Cardiac fibroblast (primary cell): ENCODE measurements at regions not wholly inside any gene's neighbourhood (a gene's known extent, or its start where the extent isn't known, plus 50 kb on each side); places are given as distances from the start of the nearest gene placed in this dataset.

Experiments
- DNase-seq, 2 donors: peaks; one replicate each; pipeline versions ENCODE4 v3.0.0 to v3.0.0-alpha.2; 2010; ENCODE audit warnings: low read depth in 2 of 2
- H3K4me3 ChIP-seq, 2 donors: replicated peaks in 1 of 2; 1 replicate in 1 of 2; 2 replicates in 1 of 2; pipeline ENCODE4 v1.5.1; 2011; ENCODE audit warnings: low read depth in 2 of 2, low read length in 2 of 2, mild to moderate bottlenecking in 2 of 2, moderate library complexity in 1 of 2
- TF ChIP-seq, protein P1 (sequence below): IDR thresholded peaks from one replicate; pipeline ENCODE4 v1.5.1; 2011; ENCODE audit warnings: low read depth, mild to moderate bottlenecking, low read length, inconsistent platforms

DNA sequence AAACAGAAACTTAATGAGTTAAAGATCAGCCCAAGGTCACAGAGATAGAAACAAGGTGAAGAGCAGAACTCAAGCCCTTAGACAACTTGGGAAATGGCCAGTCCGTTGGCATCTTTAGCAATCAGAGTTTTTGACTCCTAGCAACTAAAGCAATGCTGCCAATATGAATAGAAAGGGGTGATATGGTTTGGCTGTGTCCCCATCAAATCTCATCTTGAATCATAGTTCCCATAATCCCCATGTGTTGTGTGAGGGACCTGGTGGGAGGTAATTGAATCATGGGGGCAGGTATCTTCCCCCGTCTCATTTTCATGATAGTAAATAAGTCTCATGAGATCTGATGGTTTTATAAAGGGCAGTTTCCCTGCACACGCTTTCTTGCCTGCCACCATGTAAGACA is 170.2 kb downstream of the DDX1 start:
- H3K4me3 ChIP-seq: no peak overlapping the region
- TF ChIP-seq, protein P1, sequence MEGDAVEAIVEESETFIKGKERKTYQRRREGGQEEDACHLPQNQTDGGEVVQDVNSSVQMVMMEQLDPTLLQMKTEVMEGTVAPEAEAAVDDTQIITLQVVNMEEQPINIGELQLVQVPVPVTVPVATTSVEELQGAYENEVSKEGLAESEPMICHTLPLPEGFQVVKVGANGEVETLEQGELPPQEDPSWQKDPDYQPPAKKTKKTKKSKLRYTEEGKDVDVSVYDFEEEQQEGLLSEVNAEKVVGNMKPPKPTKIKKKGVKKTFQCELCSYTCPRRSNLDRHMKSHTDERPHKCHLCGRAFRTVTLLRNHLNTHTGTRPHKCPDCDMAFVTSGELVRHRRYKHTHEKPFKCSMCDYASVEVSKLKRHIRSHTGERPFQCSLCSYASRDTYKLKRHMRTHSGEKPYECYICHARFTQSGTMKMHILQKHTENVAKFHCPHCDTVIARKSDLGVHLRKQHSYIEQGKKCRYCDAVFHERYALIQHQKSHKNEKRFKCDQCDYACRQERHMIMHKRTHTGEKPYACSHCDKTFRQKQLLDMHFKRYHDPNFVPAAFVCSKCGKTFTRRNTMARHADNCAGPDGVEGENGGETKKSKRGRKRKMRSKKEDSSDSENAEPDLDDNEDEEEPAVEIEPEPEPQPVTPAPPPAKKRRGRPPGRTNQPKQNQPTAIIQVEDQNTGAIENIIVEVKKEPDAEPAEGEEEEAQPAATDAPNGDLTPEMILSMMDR: no peak
- no peak for DNase-seq

DNA sequence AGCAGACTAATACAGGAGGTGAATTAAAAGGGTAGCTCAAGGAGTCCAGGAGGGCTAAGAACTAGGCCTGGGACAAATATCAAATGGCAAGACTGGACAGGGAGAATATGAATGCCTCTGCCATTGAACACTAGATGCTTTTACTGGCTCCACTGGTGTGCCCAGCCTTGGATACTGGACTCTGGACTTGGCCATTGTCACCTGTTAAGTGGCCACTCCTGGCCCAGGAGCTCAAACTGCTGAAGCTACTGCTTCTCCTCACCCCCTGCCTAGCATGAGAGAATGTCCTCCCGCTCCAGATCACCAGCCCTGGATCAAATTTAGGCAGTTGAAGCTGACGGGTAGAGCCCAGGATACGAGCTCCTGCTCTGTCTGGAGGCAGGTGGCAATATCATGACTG is 170.8 kb downstream of the DDX1 start:
- TF ChIP-seq, protein P1: no peak
- DNase-seq: no peak
- no peak overlapping the region for H3K4me3 ChIP-seq

DNA sequence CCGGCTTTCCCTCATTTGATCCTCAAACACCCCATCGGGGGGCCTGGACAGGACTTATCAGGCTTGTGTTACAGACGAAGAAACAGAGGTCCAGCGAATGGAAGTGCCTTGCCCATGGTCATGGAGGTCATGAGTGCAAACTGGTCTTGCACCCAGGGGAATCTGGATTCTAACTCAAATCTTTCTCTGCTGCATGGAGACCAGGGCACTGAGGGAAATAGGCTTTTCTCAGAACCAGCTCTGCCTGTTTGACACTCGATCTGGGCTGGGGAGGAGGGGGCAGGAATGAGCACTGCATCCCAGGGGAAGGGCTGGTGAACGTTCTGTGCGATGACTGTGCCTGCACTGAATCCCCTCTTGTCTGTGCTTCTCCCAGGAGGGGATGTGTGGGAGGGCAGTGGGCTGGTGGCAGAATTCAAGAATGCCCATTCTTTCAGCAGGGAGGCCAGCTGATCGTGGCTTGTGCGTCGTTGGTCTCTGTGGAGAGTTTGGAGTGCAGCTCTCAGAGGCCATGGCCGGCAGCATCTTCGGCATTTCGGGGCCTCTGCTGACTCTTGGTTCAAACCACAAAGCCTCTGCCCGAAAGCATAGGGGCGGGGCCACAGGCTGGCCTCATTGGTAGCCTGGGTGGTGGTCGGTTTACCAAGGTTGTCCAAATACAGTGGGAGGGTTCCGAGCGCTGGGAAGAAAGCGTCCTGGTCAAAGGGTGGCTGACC is 171.6 kb downstream of the DDX1 start:
- no peak for DNase-seq
- TF ChIP-seq, protein P1: no peak
- no peak overlapping the region for H3K4me3 ChIP-seq

DNA sequence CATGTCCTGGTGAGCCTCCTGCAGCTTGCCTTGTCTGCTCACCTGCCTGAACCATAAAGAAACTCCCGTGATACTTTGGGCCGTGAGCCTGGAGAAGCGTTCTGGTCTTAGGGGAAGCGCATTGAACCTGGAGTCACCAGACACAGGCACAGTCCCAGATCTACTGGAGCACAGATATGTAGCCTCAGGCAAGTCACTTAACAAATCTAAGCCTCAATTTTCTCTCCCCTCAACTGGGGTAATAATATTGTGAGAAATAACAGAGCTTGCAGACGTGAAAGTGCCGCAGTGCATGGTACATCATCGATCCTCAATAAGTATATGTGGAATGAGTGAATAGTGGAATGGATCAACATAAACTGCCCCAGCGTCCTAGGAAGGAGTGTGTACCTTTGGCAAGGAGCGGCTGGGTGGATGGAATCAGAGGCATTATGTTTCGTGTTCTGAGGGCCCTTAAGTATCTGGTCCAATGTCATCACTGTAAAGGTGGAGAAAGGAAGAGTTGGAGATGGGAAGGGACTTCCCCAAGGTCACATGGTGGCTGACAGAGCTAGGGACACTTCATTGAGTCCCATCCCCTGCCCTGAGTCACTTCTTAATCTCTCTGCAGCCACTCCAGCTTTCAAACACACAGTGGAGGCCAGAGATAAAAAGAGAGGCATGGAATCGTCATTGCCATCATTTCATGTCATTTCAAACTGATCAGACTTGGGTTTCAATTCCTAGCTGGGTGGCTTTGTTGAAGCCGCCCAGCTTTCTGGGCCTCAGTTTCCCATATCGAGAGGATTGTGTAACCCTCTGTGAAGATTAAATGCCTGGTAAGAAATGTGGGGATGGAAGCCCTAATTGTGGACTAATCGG is 172.4 kb downstream of the DDX1 start:
- TF ChIP-seq, protein P1: no peak
- DNase-seq: no peak
- H3K4me3 ChIP-seq: no peak overlapping the region

DNA sequence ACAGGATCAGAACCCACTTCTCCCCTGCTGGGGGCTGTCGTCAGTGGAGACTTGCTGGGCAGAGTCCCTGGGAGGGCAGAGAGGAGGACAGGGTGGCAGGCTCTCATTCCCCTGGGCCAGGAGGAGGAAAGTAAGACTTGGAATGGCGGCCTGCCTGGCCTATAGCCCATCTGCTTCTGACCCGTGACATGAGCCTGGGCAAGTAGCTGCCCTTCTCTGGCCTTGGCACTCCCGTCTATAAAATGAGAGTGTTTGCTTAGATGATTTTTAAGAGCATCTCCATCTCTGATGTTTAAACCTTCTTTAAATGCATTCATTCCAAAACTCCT is 173.0 kb downstream of the DDX1 start:
- DNase-seq: no peak
- TF ChIP-seq, protein P1: no peak
- H3K4me3 ChIP-seq: no peak overlapping the region

DNA sequence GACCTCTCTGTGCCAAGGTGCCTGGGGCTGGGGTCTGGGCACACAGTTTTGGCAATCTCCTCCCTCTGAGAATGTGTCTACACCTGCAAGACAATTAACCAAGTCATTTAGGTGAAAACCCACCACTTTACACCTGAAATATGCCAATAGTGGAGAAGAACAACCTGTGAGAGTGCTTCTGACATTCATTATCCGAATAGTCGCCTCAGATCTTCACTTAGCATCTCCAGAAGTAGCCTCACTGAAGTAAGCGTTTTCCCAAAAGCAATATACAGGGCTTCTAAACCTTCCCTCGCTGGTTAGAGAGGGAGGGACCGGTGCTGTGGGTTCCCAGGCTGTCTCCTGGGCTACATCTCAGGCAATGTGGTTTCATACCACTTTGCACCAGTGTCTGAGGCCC is 173.5 kb downstream of the DDX1 start:
- no peak for DNase-seq
- TF ChIP-seq, protein P1: no peak

More for the DNA sequence above, 173.5 kb downstream of the DDX1 start:
- H3K4me3 ChIP-seq: no peak overlapping the region
